ENCODE measurements at regions not wholly inside any gene's neighbourhood (a gene's known extent, or its start where the extent isn't known, plus 50 kb on each side); places are given as distances from the start of the nearest gene placed in this dataset.
A peak's percentile ranks its signal among the peaks of the same experiment; 100 is the strongest.
"Not testable (repeated sequence)": the region's sequence is repeated elsewhere in the genome, so short reads cannot be mapped to it uniquely, and the experiment has no call there.

- DNase-seq: no peak
Measured at GRCh38 chrX:44096666-44097065, 123.5 kb upstream of the NDP start.

- DNase-seq: no peak
Measured at GRCh38 chrX:44094821-44095530, 121.8 kb upstream of the NDP start.

- DNase-seq: no peak
Measured at GRCh38 chrX:44093431-44093830, 120.2 kb upstream of the NDP start.

- no peak for DNase-seq
Measured at GRCh38 chrX:44092778-44093177, 119.6 kb upstream of the NDP start.

GRCh38 chrX:44088510-44089144 is 115.4 kb upstream of the NDP start:
- no peak for DNase-seq

GRCh38 chrX:44085209-44085608 is 112.0 kb upstream of the NDP start:
- no peak for DNase-seq

- DNase-seq: peak; percentile 5
Measured at GRCh38 chrX:44082829-44083228, 109.6 kb upstream of the NDP start.

GRCh38 chrX:44080083-44080482 is 106.9 kb upstream of the NDP start:
- DNase-seq: no peak

GRCh38 chrX:44072631-44073030 is 99.4 kb upstream of the NDP start:
- no peak for DNase-seq

GRCh38 chrX:44071847-44072551 is 98.8 kb upstream of the NDP start:
- no peak for DNase-seq

GRCh38 chrX:44071070-44071645 is 98.0 kb upstream of the NDP start:
- no peak for DNase-seq

GRCh38 chrX:44068043-44068442 is 94.9 kb upstream of the NDP start:
- no peak for DNase-seq

- DNase-seq: no peak
Measured at GRCh38 chrX:44063606-44064005, 90.4 kb upstream of the NDP start.

- no peak for DNase-seq
Measured at GRCh38 chrX:44062840-44063239, 89.7 kb upstream of the NDP start.

- no peak for DNase-seq
Measured at GRCh38 chrX:44061968-44062614, 88.9 kb upstream of the NDP start.

- no peak for DNase-seq
Measured at GRCh38 chrX:44060221-44060620, 87.0 kb upstream of the NDP start.

GRCh38 chrX:44058339-44058738 is 85.1 kb upstream of the NDP start:
- no peak for DNase-seq

GRCh38 chrX:44055638-44056037 is 82.4 kb upstream of the NDP start:
- DNase-seq: no peak

- DNase-seq: no peak
Measured at GRCh38 chrX:44054863-44055601, 81.8 kb upstream of the NDP start.

- not testable (repeated sequence) for DNase-seq
Measured at GRCh38 chrX:44045106-44045505, 71.9 kb upstream of the NDP start.

- no peak for DNase-seq
Measured at GRCh38 chrX:44043496-44043895, 70.3 kb upstream of the NDP start.

GRCh38 chrX:44042751-44043150 is 69.6 kb upstream of the NDP start:
- DNase-seq: no peak

- no peak for DNase-seq
Measured at GRCh38 chrX:44042116-44042515, 68.9 kb upstream of the NDP start.

Measured in retina (tissue), 1 donor.